NCI-H2196 (cell line): ENCODE measurements at regions not wholly inside any gene's neighbourhood (a gene's known extent, or its start where the extent isn't known, plus 50 kb on each side); places are given as distances from the start of the nearest gene placed in this dataset.

ENCODE experiments used
- DNase-seq: peaks from one replicate; lab custom pipeline; 2025; ENCODE audit not compliant: unreplicated experiment; lab: John Stamatoyannopoulos, UW

DNA sequence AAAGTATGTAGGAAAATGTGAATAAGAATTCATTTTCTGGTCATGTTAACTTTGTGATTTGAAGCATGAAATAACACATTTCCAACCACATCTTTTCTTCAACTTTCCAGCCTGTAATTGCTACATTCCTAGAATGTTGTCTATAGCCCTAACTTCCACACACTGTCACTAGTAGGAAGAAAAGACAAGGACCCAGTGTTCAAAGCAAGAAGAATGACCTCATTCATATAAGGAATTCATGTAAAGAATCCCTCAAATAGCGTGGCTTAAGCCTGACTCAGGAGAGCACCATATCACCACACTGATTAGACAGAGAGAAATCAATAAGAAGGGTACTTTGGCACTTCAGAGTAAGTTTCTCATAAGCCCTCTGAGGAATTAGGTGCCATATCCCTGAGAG is 318.7 kb upstream of the CHRM2 start:
- DNase-seq, result no peak

DNA sequence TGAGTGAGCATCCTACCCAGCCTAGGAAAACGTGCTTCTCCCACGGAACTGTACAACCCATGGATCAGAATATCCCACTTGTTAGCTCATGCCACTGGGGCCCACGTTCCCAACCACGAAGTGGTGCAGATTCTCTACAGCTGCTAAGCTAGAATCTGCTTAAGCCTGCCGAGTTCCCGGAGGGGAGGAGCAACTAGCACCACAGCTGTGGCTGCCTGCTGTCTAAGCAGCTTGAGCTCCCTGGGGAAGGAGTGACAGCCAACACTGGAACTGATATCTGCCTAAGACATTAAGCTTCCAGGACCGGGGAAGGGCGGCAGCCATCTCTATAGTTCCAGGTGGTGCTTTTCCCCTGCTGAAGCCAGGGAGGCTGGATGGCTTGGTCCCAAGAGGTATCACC is 334.7 kb upstream of the CHRM2 start:
- no peak for DNase-seq

- no peak for DNase-seq
Measured at GRCh38 chr7:136530831-136531230, 337.6 kb upstream of the CHRM2 start.

DNA sequence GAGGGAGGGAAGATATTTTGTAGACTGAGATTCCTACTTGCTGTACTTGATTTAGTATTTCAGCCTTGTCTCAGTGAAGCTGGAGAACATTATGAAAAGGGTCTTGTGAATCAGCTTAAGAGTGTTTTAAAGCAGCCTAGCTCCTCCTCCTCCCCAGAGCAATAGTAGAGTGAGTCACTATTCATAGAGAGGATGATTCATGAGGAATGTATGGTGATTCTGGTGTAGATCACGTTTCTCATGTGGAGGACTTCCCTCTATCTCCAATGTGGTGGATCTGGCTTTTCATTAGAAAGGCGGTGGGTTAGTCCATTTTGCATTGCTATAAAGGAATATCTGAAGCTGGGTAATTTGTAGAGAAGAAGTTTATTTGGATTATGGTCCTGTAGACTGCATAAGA is 340.1 kb upstream of the CHRM2 start:
- no peak for DNase-seq

GRCh38 chr7:136527554-136527953 is 340.9 kb upstream of the CHRM2 start:
- no peak for DNase-seq

GRCh38 chr7:136526408-136527105 is 341.9 kb upstream of the CHRM2 start:
- no peak for DNase-seq

- DNase-seq, result no peak
Measured at GRCh38 chr7:136523571-136523970, 344.9 kb upstream of the CHRM2 start.

GRCh38 chr7:136517971-136518370 is 350.5 kb upstream of the CHRM2 start:
- no peak for DNase-seq

DNA sequence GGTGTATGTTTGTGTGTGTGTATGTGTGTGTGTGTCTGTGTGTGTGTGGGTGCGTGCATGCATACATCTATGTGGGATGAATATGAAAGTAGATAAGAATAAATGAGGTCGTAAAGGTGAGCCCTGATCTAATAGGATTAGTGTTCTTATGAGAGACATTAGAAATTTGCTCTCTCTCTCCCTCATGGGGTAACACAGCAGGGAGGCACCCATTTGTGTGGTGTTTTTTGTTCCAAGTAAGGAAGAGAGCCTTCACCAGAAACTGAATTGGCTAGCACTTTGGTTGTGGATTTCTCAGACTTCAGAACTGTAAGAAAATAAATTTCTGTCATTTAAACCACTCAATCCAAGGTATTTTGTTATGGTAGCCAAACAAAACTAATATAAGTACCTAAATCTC is 353.7 kb upstream of the CHRM2 start:
- no peak for DNase-seq

DNA sequence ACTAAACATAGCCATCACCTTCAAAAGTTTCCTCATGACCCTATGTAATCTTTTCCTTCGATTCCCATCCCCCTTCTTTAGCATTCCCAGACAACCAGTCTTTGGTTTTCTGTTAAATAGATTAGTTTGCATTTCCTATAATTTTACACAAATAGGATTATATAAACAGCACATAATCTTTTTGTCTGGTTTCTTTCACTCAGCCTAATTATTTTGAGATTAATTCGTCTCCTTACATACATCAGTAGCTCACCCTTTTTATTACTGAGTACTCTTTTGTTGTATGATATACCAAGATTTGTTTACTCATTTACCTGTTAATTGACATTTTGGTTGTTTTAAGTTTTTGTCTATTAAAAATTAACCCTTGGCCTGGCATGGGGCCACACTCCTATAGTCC is 354.7 kb upstream of the CHRM2 start:
- DNase-seq, result no peak

- DNase-seq, result no peak
Measured at GRCh38 chr7:136509466-136509865, 359.0 kb upstream of the CHRM2 start.

- DNase-seq, result no peak
Measured at GRCh38 chr7:136502162-136502561, 366.3 kb upstream of the CHRM2 start.

GRCh38 chr7:136501151-136501550 is 367.3 kb upstream of the CHRM2 start:
- DNase-seq, result no peak

GRCh38 chr7:136496551-136496950 is 371.9 kb upstream of the CHRM2 start:
- no peak for DNase-seq

GRCh38 chr7:136495081-136495480 is 373.4 kb upstream of the CHRM2 start:
- DNase-seq, result no peak

DNA sequence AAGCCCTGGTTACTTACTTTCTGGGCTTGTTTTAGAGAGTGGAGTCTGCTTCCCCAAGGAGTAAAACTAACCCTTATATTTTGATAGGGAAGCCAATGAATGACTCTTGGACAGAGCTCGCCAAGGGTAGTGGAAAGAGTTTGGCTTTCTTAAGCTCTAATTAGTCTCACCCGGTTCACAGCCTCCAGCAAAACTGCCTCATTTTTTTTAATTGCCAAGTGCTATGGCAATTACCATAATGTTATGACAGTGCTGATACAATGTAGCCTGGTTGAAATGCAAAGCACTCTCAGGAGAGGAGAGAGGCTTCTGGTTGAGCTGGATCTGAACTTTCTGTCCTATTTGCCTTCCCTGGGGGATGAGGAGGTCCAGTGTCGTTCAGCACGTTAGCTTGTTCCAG is 376.1 kb upstream of the CHRM2 start:
- no peak for DNase-seq

GRCh38 chr7:136489808-136490207 is 378.6 kb upstream of the CHRM2 start:
- no peak for DNase-seq

- DNase-seq, result no peak
Measured at GRCh38 chr7:136480901-136481300, 387.6 kb upstream of the CHRM2 start.

DNA sequence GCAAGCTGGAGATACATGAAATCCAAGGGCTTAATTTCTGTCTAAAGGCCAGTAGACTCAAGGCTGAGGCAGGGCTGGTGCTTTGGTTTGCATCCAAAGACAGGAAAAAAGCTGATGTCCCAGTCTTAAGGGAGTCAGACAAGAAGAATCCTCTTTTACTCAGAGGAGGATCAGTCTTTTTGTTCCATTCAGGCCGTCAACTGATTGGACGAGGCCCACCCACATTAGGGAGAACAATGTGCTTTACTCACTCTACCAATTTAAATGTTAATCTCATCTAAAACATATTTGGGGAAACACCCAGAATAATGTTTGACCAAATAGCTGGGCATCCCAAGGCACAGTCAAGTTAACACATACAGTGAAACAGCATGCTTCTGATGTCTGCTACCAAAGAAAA is 388.5 kb upstream of the CHRM2 start:
- no peak for DNase-seq

GRCh38 chr7:136470179-136470578 is 398.3 kb upstream of the CHRM2 start:
- no peak for DNase-seq

GRCh38 chr7:136452949-136453348 is 415.5 kb upstream of the CHRM2 start:
- DNase-seq, result no peak

GRCh38 chr7:136446751-136447150 is 421.7 kb upstream of the CHRM2 start:
- no peak for DNase-seq

DNA sequence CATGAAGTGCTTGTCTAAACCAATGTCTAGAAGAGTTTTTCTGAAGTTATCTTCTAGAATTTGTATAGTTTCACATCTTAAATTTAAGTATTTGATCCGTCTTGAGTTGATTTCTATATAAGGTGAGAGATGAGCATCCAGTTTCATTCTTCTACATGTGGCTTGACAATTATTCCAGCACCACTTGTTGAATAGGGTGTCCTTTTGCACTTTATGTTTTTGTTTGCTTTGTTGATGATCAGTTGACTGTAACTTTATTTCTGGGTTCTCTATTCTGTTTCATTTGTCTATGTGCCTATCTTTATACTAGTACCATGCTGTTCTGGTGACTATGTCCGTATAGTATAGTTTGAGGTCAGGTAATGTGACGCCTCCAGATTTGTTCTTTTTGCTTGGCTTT is 426.6 kb upstream of the CHRM2 start:
- DNase-seq, result no peak
